Dendritic cell treated with granulocyte-macrophage colony-stimulating factor and Interleukin-4, amounts not matched to agents 40 ng/mL and 50 ng/mL, for 4 days (primary cell): ENCODE measurements at regions not wholly inside any gene's neighbourhood (a gene's known extent, or its start where the extent isn't known, plus 50 kb on each side); places are given as distances from the start of the nearest gene placed in this dataset.

Experiments
- H3K27ac Mint-ChIP-seq: one replicate; pipeline ENCODE4 v1.8.0; 2022; ENCODE audit warnings: mild to moderate bottlenecking, mixed read lengths
- H3K27me3 Mint-ChIP-seq: one replicate; pipeline ENCODE4 v1.8.0; 2022; ENCODE audit warnings: mild to moderate bottlenecking, mixed read lengths
- H3K36me3 Mint-ChIP-seq: one replicate; pipeline ENCODE4 v1.8.0; 2022; ENCODE audit warnings: low read depth, mixed read lengths
- H3K4me1 Mint-ChIP-seq: one replicate; pipeline ENCODE4 v1.8.0; 2022; ENCODE audit warnings: low read depth, mixed read lengths
- H3K4me3 Mint-ChIP-seq: one replicate; pipeline ENCODE4 v1.8.0; 2022; ENCODE audit warnings: mild to moderate bottlenecking, moderate library complexity, mixed read lengths
- H3K9me3 Mint-ChIP-seq: one replicate; pipeline ENCODE4 v1.8.0; 2022; ENCODE audit warnings: mixed read lengths
- intact Hi-C: fragments of 100-400 bp; cut with micrococcal nuclease; formaldehyde crosslinking; loops from one replicate; pipeline ENCODE4 v1.15.0; 2022

- intact Hi-C loops, result no loop called here
These were observed 275.0 kb downstream of the ZEB2 start for GRCh38 chr2:144244938-144245337.

GRCh38 chr2:144242311-144242710, 277.6 kb downstream of the ZEB2 start:
- Mint-ChIP-seq H3K27me3 (no peaks in the 10 kb centered on the region), H3K36me3 (peaks cover 10% of the 10 kb centered on the region), H3K27ac (no peak overlapping the region), H3K4me1 (peaks cover 26% of the 10 kb centered on the region), H3K4me3 (no peak overlapping the region), H3K9me3 (peaks cover 19% of the 10 kb centered on the region)
- intact Hi-C loops, result no loop called here

More at GRCh38 chr2:144244938-144245337, 275.0 kb downstream of the ZEB2 start:
- Mint-ChIP-seq H3K4me1 (peaks cover 9% of the 10 kb centered on the region), H3K27ac (no peak overlapping the region), H3K36me3 (peaks cover 6% of the 10 kb centered on the region), H3K4me3 (no peak overlapping the region), H3K9me3 (peaks cover 13% of the 10 kb centered on the region), H3K27me3 (no peaks in the 10 kb centered on the region)

- Mint-ChIP-seq H3K27ac (no peak overlapping the region), H3K27me3 (no peaks in the 10 kb centered on the region), H3K4me1 (peaks cover 31% of the 10 kb centered on the region), H3K9me3 (peaks cover 19% of the 10 kb centered on the region), H3K4me3 (no peak overlapping the region), H3K36me3 (peaks cover 10% of the 10 kb centered on the region)
- intact Hi-C loops, result no loop called here
These were observed 278.1 kb downstream of the ZEB2 start for GRCh38 chr2:144241801-144242200.

GRCh38 chr2:144240656-144241339, 279.1 kb downstream of the ZEB2 start:
- intact Hi-C loops, result no loop called here
- Mint-ChIP-seq H3K27ac (no peak overlapping the region), H3K9me3 (peaks cover 9% of the 10 kb centered on the region), H3K4me3 (no peak overlapping the region), H3K4me1 (peaks cover 33% of the 10 kb centered on the region), H3K36me3 (peaks cover 5% of the 10 kb centered on the region), H3K27me3 (no peaks in the 10 kb centered on the region)

- Mint-ChIP-seq H3K4me3 (no peak overlapping the region), H3K9me3 (peaks cover 6% of the 10 kb centered on the region), H3K27ac (no peak overlapping the region), H3K27me3 (no peaks in the 10 kb centered on the region), H3K36me3 (peaks cover 11% of the 10 kb centered on the region), H3K4me1 (peaks cover 33% of the 10 kb centered on the region)
- intact Hi-C loops, result no loop called here
These were observed 280.2 kb downstream of the ZEB2 start for GRCh38 chr2:144239726-144240125.

- Mint-ChIP-seq H3K4me3 (no peak overlapping the region), H3K36me3 (peaks cover 14% of the 10 kb centered on the region), H3K9me3 (peaks cover 6% of the 10 kb centered on the region), H3K27ac (no peak overlapping the region), H3K4me1 (peaks cover 33% of the 10 kb centered on the region), H3K27me3 (no peaks in the 10 kb centered on the region)
- intact Hi-C loops, result no loop called here
These were observed 280.6 kb downstream of the ZEB2 start for GRCh38 chr2:144239306-144239705.

- peaks cover 40% of the 10 kb centered on the region for H3K4me1 Mint-ChIP-seq
- intact Hi-C loops, result no loop called here
- peak overlapping the region; percentile 98 for H3K27ac Mint-ChIP-seq
- peak overlapping the region; percentile 32 for H3K4me3 Mint-ChIP-seq
- H3K36me3 Mint-ChIP-seq, result peaks cover 14% of the 10 kb centered on the region
- H3K27me3 Mint-ChIP-seq, result no peaks in the 10 kb centered on the region
- H3K9me3 Mint-ChIP-seq, result peaks cover 6% of the 10 kb centered on the region
These were observed 281.9 kb downstream of the ZEB2 start for GRCh38 chr2:144237830-144238627.

GRCh38 chr2:144237108-144237507, 282.8 kb downstream of the ZEB2 start:
- H3K27me3 Mint-ChIP-seq, result no peaks in the 10 kb centered on the region
- peaks cover 42% of the 10 kb centered on the region for H3K4me1 Mint-ChIP-seq
- peak overlapping the region; percentile 98 for H3K27ac Mint-ChIP-seq
- H3K9me3 Mint-ChIP-seq, result peaks cover 6% of the 10 kb centered on the region
- H3K4me3 Mint-ChIP-seq, result no peak overlapping the region
- peaks cover 14% of the 10 kb centered on the region for H3K36me3 Mint-ChIP-seq
- intact Hi-C loops, result no loop called here

- H3K36me3 Mint-ChIP-seq, result peaks cover 14% of the 10 kb centered on the region
- no peak overlapping the region for H3K27ac Mint-ChIP-seq
- intact Hi-C loops, result no loop called here
These were observed 284.9 kb downstream of the ZEB2 start for GRCh38 chr2:144235050-144235449.

GRCh38 chr2:144234542-144234871, 285.4 kb downstream of the ZEB2 start:
- Mint-ChIP-seq H3K27ac (no peak overlapping the region), H3K27me3 (no peaks in the 10 kb centered on the region), H3K9me3 (peaks cover 6% of the 10 kb centered on the region), H3K4me3 (no peak overlapping the region), H3K4me1 (peaks cover 33% of the 10 kb centered on the region), H3K36me3 (peaks cover 14% of the 10 kb centered on the region)
- intact Hi-C loops, result no loop called here

More at GRCh38 chr2:144235050-144235449, 284.9 kb downstream of the ZEB2 start:
- Mint-ChIP-seq H3K4me3 (no peak overlapping the region), H3K27me3 (no peaks in the 10 kb centered on the region), H3K4me1 (peaks cover 33% of the 10 kb centered on the region), H3K9me3 (peaks cover 6% of the 10 kb centered on the region)

GRCh38 chr2:144233733-144234541, 286.0 kb downstream of the ZEB2 start:
- H3K27me3 Mint-ChIP-seq, result no peaks in the 10 kb centered on the region
- peaks cover 6% of the 10 kb centered on the region for H3K9me3 Mint-ChIP-seq
- H3K27ac Mint-ChIP-seq, result no peak overlapping the region
- peaks cover 32% of the 10 kb centered on the region for H3K4me1 Mint-ChIP-seq
- H3K4me3 Mint-ChIP-seq, result no peak overlapping the region
- H3K36me3 Mint-ChIP-seq, result peaks cover 14% of the 10 kb centered on the region
- intact Hi-C loops, result no loop called here

GRCh38 chr2:144233317-144233716, 286.6 kb downstream of the ZEB2 start:
- H3K4me3 Mint-ChIP-seq, result no peak overlapping the region
- intact Hi-C loops, result no loop called here

GRCh38 chr2:144230448-144231085, 289.4 kb downstream of the ZEB2 start:
- intact Hi-C loops, result no loop called here
- Mint-ChIP-seq H3K4me1 (peaks cover 18% of the 10 kb centered on the region), H3K4me3 (no peak overlapping the region), H3K27ac (no peak overlapping the region), H3K27me3 (no peaks in the 10 kb centered on the region), H3K36me3 (peaks cover 13% of the 10 kb centered on the region), H3K9me3 (no peaks in the 10 kb centered on the region)

More at GRCh38 chr2:144233317-144233716, 286.6 kb downstream of the ZEB2 start:
- Mint-ChIP-seq H3K27ac (peak overlapping the region; percentile 61), H3K36me3 (peaks cover 18% of the 10 kb centered on the region), H3K9me3 (peaks cover 6% of the 10 kb centered on the region), H3K4me1 (peaks cover 26% of the 10 kb centered on the region), H3K27me3 (no peaks in the 10 kb centered on the region)
